HG03097 (cell line): ENCODE measurements at regions not wholly inside any gene's neighbourhood (a gene's known extent, or its start where the extent isn't known, plus 50 kb on each side); places are given as distances from the start of the nearest gene placed in this dataset.

Experiments
- ATAC-seq: cut with Tn5 transposase; IDR thresholded peaks from one replicate; pipeline ENCODE4 v1.9.1; 2021; ENCODE audit not compliant: unreplicated experiment, low FRiP score

DNA sequence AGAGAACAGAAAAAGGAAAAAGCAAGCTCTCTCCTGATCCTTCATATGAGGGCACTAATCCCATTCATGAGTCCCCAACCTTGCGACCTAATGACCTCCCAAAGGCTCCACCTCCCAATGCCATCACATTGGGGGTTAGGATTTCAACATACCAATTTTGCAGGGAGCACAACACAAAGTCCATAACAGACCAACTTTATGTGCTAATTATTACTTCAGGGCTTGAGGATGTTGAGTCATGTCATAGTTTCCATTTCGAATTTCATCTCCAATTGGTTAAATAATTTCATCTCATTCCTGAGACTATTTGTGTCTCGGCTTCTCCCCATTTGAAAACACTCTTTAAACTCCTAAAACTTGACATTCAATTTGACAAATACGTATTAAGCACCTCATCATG, 69.9 kb upstream of the KLF7 start:
- no peak for ATAC-seq

- no peak for ATAC-seq
Observed at GRCh38 chr2:207236156-207236935, 70.6 kb upstream of the KLF7 start.

- no peak for ATAC-seq
Observed at GRCh38 chr2:207238831-207239701, 73.3 kb upstream of the KLF7 start.

GRCh38 chr2:207239754-207240494, 74.2 kb upstream of the KLF7 start:
- ATAC-seq: peak; percentile 45

DNA sequence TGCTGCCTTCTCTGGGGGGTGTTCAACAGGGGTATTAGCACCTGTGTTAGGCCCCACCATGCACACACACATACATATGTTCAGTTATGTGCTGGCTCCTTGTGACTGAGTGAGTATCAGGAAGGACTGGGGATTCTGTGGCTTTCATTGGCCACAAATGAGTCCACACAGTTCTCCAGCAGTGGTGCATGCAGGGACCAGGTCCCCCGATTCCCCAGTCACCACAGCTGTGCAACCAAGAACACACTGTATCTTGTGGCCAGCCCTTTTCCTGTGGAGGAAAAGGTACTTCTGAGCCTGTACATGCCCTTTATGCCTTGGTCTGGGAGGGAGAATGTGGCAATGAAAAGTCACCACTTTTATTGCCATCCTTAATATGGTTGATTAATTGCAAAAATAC, 74.9 kb upstream of the KLF7 start:
- no peak for ATAC-seq

DNA sequence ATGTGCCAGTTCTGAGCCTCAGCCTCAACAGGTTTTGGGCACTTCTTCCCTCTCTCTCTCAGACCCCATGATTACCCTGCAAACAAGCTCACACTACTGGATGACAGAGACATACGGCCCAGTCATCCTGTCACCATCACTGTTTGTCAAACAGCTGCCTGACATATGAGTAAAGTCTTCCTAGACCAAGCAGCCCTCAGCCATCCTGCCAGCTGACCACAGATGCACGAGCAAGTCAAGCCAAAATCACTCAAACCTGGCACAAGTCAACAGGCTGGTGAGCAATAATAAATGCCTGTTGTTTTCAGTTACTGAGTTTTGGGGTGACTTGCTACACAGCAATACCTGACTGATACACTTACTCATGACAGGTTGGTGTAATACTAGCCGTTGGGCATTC, 75.5 kb upstream of the KLF7 start:
- ATAC-seq: no peak

DNA sequence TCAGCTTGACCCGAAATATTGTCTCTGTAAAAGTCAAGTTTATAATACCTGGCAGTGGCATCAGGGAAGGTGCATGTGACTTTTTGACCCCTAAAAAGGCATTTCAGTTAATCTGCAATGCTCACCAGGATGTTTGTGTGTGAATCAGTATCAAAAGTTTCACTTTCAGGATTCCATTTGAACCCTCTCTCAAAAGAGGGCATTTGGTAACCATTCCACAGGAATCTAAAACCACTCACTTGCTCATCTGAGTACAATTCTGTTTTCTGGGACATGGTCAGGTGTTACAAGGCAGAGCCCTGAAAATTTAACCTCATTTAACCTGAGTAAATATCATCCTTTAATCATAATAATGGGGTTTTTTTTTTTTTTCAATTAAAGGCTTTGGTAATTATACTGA, 77.9 kb upstream of the KLF7 start:
- ATAC-seq: no peak

DNA sequence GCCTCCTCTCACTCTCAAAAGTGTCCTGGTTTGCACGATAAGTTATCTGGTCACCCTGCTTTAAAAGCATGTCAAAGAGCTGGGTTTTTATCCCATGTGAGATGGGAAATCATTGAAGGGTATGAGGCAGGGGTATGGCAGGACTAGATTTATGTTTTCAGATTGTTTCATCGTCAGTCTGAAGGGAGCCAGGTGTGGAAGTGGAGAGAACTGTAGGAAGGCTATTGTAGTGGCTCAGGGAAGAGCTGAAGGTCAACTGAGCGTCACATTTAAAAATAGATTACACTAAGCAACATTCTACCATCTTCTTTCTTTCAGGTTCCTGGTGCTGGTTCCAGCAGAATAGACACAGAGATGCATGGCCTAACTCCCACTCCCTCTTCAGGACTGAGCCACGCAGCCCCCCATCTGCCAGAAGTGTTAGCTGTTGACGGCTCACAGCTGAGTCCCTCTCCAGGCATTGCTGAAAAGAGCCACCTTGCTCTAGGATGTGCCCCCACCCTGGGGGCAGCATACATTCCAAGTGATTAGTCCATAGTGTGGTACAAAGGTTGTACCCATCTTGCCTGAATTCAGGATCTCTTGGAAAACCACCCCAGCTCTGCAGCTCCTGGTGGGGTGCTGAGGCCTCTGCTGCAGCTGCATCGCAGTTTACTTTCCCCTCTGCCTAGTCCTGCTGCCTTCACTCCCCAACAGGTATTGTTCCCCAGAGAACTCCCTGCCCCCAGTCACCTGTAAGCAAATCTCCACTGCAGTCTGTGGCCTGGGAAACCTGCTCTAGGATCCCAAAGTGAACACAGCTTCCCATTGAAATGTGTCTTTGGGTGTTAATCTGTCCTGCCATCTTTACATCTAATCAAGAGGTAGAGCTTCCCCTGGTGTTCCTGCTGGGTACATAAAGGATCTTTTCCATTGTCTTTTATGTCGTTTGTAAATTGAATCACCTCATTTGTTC, 79.5 kb upstream of the KLF7 start:
- ATAC-seq: no peak

DNA sequence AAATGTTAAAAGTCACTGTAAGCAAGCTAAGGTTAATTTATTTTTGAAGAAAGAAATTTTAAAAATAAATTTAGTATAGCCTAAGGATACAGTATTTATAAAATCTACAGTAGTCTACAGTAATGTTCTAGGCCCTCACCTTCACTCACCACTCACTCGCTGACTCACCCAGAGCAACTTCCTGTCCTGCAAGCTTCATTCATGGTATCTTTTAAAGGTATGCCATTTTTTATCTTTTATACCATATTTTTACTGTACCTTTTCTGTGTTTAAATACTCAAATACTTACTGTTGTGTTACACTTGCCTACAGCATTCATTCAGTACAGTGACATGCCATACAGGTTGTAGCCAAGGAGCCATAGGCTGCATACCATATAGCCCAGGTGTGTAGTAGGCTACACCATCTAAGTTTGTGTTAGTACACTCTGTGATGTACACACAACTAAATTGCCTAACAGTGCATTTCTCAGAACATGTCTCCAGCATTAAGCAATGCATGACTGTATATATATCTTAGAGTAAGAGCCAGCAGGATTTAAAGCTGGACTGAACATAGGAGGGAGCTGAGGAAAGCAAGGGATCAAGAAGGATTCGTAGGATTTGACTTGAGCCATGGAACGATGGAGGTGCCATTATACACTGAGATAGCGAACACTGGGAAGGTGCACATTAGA, 83.1 kb upstream of the KLF7 start:
- ATAC-seq: no peak

GRCh38 chr2:207251022-207251421, 85.3 kb upstream of the KLF7 start:
- no peak for ATAC-seq

- ATAC-seq: no peak
Observed at GRCh38 chr2:207251573-207252192, 85.9 kb upstream of the KLF7 start.

GRCh38 chr2:207252416-207252815, 86.7 kb upstream of the KLF7 start:
- ATAC-seq: no peak

GRCh38 chr2:207252979-207253645, 87.4 kb upstream of the KLF7 start:
- no peak for ATAC-seq

- no peak for ATAC-seq
Observed at GRCh38 chr2:207253666-207254345, 88.1 kb upstream of the KLF7 start.

DNA sequence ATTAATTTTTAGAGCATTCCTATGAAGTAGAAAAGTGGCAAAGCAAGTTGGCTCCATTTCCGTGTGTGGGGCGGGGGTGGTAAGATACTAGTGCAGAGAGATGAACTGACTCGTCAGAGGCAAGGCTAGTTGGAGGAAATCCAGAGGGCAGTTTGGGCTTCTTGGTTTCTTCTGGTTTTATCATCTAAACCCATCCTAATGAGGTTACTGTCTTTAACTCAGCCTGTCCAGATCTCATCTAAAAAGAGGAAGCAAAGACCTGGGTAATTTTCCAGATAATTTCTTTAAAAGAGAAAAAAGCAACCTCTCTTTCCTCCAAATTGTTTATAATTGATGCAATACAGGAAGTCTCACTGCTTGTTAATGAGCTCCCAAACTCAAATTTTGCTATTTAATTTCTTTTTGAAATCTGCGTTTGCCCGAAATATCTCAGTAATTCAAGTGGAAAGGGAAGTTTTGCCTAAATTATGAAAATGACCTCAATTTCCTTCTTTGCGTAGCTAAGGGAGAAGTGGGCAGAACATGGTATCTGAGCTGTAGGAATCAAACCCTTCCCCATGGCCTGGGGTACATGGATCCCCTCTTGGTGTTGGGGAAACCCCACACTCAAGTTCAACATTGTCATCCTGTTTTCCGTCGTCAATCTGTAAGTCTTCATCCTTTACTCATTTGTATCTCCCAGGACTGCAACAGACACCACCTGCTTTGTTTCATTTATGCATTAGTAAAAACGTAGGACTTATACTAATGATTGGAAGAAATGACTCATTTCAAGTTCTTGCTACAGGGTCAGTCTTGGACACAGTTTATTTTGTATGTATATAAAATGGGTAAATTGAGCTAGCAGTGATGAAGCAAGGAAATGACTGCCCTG, 89.1 kb upstream of the KLF7 start:
- ATAC-seq: no peak

DNA sequence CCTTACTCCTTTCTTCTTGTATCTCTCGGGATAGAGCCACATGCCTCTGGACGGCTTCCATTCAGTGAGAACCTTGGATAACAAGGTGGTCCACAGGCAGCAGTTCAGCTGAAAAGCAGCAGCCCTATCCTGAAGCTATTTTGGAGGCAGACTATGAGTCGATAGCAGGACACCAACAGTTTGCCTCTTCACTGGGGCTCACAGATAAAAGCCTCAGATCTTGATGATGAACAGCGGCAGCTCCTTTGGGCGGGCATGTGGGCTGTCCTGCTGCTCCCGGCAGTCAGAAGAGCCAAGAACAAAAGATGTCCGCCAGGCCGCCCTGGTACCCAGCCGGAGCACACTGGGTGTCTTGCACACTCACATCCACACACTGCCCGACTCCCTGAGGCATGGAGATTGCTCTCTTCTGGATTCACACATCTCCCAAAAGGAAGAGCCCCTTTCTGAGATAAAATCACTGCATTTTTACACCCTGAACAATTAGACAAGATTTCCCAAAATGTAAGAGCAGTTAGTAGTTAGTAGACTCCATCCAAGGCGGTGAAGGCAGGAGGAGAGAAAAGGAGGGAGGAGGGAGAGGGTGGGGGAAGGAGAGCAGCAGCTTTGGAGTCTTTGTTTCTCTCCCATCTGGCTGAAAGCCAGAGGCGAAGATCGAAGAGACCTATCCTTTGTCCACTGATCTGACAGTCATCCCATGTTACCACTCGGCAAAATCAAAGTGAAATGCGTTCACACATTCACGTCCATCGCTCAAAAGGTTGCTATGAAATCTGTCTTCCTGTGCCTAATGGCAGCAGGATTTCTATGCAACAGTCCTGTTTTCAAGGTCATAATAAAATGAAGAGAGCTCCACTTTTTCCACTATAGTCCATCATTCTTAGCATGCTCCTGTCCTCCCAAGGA, 90.1 kb upstream of the KLF7 start:
- no peak for ATAC-seq
